ENCODE measurements at regions not wholly inside any gene's neighbourhood (a gene's known extent, or its start where the extent isn't known, plus 50 kb on each side); places are given as distances from the start of the nearest gene placed in this dataset.
"Not testable (repeated sequence)": the region's sequence is repeated elsewhere in the genome, so short reads cannot be mapped to it uniquely, and the experiment has no call there.

- DNase-seq (ENCODE audit: low spot score) = not testable (repeated sequence)
Measured at GRCh38 chr4:96414853-96415252, 575.0 kb downstream of the PDHA2 start.

DNA sequence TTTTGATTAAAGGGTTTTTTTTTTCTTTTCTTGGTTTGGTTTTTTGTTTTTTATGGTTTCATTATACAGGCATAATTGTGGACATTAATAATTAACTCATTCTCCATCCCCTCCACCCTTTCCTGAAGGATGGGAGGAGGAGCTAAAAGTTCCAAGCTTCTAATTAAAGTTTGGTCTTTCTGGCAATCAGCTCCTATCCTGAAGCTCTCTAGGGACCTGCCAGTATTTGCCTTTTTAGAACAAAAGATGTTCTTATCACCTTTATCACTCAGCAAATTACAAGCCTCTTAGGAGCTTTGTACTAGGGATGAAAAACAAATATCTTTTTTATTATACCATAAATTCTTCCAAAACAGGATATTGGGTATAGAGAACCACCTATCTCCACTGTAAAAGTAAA is 589.8 kb downstream of the PDHA2 start:
- DNase-seq (ENCODE audit: low spot score) = no peak

DNA sequence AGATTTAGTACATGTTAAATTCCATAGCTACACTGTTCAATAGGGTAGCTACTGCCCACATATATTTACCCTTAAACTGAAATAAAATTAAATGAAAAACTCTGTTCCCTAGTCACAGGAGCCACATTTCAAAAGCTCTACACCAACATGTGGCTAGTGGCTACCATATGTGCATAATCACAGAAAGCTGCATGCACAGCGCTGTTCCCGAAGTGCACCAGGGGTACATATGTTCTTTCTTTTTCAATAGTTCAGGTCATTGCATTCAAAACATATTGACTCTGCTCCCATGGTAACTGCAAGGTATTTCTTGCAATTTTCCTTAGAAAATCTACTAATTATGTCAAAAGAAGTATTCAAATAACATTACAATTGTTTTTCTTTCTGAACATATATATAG is 591.2 kb downstream of the PDHA2 start:
- no peak for DNase-seq (ENCODE audit: low spot score)

DNA sequence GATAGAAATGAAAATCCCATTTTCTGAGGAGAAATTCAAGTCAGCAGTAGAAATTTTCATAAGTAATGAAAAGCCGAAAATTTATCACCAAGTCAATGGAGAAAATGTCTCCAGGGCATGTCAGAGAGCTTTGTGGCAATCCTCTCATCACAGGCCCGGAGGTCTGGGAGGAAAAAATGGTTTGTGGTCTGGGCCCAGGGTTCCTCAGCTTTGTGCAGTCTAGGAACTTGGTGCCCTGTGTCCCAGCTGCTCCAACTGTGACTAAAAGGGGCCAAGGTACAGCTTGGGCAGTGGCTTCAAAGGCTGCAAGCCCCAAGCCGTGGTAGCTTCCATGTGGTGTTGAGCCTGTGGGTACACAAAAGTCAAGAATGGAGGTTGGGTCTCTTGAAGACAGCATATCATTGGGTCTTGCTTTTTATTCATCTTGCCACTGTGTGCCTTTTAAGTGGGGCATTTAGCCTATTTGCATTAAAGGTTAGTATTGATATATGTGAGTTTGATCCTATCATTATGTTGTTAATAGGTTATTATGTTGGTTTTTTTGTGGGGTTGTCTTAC is 608.5 kb downstream of the PDHA2 start:
- no peak for DNase-seq (ENCODE audit: low spot score)

- no peak for DNase-seq (ENCODE audit: low spot score)
Measured at GRCh38 chr4:96455045-96455720, 615.3 kb downstream of the PDHA2 start.

GRCh38 chr4:96458031-96458430 is 618.1 kb downstream of the PDHA2 start:
- not testable (repeated sequence) for DNase-seq (ENCODE audit: low spot score)

DNA sequence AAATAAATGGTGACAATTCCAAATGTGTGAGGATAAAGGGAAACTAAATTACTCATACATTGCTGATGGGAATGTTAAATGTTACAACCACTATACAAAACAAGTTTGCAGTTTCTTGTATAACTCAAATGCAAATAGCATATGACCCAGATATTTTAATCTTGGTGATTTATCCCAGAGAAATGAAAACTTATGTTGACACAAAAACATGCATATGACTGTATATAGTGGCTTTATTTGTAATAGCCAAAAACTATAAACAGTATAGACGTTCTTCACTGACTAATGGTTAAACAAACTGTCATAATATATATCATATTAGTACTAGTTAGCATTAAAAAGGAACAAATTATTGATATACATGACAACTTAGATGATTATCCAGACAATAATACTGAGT is 619.2 kb downstream of the PDHA2 start:
- DNase-seq (ENCODE audit: low spot score) = no peak

GRCh38 chr4:96465834-96466233 is 625.9 kb downstream of the PDHA2 start:
- DNase-seq (ENCODE audit: low spot score) = no peak

DNA sequence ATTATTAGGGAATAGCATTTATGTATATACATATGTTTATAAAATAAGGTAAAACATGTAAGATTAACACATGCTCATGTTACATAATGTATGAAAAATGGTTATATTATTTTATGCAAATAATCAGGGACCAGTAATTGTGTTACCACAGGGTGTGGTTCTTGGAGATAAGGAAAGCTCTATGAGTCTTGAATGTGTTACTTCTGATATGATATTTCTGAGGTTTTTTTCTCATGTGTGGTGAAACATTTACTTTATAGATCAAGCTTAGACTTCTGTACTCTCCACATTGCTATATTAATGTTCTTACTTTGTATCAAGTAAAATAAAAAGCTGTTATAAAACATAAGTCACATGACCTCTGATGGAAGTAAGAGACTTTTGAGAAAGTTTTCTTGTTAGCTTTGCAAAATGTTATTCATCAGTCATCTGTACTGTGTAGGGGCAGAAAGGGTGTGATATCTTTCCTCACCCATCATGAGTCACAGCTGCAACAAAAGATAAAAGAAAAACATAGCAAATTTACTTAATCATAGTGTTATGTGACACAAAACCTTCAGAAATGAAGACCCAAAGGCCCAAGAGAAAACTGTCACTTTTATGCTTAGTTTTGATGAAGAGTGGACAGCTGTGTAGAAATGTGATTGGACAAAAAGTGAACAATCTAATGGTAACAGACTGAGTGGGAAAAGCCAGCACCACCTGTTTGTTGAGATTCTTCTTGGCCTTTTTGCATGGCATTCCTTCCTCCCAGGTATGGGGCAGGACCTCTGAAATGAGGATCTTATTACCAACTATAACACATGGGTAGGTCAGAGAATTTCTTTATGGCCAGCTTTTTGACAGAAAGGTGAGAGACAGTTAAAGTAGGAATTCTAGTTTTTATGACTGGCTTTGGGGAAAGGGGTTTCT is 632.3 kb downstream of the PDHA2 start:
- DNase-seq (ENCODE audit: low spot score) = no peak

GRCh38 chr4:96473246-96473645 is 633.4 kb downstream of the PDHA2 start:
- peak; percentile 12 for DNase-seq (ENCODE audit: low spot score)

DNA sequence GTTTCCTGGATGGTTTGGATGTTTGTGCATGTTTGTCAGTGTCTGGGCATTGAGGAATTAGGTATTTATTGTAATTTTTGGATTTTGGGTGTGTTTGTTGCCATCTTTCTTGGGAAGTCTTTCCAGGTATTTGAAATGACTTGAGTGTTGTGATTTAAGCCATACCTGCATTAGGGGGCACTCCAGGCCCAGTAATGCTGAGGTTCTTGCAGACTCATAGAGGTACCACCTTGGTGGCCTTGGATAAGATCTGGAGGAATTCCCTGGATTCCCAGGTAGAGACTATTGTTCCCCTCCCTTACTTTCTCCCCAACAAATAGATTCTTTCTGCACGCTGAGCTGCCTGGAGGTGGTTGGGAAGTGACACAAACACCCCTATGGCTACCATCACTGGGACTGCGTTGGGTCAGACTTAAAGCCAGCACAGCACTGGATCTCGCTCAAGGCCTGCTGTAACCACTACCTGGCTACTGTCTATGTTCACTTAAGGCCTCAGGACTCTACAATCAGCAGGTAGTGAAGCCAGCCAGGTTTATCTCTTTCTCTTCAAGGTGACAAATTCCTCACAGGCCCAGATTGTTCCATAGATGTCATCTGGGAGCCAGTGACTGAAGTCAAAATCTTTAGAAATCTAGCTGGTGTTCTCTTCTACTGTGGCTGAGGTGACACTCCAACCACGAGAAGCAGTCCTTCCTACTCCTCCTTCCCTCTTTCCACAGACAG is 643.6 kb downstream of the PDHA2 start:
- DNase-seq (ENCODE audit: low spot score) = no peak

DNA sequence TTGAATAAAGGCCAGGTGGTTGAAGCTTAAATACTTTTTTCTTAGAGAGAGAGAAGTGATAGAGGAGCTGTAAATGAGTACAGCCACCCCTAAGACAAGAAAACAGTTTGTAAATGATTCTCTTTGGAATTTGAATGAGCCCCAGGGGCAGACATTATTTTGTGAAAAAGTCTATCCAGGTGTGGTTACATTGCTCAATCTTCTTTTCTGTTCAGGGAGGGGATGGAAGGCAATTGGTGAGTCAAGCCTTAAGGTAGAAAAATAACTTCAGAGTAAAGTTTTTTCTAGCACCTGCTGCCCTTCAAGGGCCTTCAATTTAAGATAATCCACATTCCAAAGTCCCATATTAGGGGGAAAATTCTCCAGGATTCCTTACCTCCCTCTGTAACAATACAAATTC is 646.7 kb downstream of the PDHA2 start:
- DNase-seq (ENCODE audit: low spot score) = no peak

GRCh38 chr4:96497621-96498020 is 657.7 kb downstream of the PDHA2 start:
- DNase-seq (ENCODE audit: low spot score) = no peak

DNA sequence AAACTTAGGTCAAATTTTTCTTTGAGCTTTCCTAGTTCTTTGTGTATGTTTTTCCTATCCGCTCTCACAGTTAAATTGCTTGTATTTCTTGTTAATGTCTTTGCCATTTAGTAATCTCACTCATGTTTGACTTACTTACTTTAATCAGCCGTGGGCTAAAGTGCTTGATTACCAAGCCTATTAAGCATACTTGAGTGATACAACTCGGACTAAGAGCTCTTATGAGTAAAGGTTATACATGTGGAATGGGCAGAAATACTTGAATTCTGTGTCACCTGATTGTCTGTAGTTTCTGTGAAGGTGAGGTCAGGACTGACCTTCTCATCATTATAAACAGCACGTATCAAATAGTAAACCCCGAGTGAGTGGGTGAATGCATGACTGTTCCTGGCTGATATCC is 664.5 kb downstream of the PDHA2 start:
- DNase-seq (ENCODE audit: low spot score) = no peak

DNA sequence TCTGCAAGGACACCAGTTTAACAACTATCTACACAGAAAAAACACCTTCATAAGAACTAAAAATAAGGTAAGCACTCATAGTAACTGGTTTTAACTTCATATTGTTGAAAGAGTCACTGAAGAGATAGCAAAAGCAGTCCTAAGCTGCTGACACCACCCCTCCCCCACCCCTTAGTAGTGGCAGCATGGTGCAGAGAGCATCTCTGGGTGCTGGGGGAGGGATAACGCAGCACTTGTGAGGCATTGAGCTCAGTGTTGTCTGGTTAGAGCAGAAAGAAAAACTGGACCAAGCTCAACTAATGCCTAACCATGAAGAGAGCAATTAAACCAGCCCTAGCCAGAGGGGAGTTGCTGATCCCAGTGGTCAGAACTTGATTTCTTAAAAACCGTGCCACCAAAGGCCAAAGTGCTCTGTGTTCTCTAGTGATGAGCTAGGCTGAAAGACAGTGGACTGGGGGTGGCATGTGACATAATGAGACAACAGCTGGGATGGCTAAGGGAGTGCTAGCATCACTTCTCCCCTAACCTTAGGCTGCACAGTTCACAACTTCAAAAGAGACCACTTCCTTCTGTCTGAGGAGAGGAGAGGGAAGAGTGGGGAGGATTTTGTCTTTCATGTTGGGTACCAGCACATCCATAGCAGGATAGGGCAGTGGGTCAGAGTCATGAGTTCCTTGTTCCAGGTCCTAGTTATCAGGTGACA is 669.3 kb downstream of the PDHA2 start:
- no peak for DNase-seq (ENCODE audit: low spot score)

DNA sequence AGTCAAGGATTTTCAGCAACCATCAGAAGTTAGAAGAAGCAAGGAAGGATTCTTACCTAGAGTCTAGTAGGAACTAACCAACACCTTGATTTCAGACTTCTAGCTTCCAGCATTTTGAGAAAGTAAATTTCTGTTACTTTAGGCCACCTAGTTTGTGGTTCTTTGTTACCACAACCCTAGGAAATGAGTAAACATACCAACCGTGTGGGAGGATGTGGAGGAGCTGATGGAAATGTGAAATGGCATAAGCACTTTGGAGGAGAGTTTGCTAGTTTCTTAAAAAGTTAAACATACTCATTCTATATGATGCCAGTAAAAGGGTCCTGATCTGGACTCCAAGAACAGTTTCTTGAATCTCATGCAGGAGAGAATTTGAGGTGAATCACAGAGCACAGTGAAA is 679.4 kb downstream of the PDHA2 start:
- DNase-seq (ENCODE audit: low spot score) = peak; percentile 53

DNA sequence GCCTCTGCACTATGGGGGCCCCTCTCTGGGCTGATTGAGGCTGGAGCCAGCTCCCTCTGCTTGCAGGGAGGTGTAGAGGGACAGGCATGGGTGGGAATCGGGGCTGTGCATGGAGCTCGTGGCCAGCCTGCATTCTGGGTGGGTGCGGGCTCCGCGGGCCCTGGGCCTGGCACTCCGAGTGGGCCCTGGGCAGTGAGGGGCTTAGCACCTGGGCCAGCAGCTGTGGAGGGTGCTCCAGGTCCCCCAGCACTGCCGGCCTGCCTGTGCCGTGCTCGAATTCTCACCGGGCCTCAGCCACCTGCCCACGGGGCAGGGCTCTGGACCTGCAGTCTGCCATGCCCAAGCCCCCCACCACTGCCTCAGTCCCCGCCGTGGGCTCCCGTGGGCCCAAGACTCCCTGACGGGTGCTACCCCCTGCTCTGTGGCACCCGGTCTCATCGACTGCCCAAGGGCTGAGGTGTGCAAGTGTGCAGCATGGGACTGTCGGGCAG is 681.2 kb downstream of the PDHA2 start:
- no peak for DNase-seq (ENCODE audit: low spot score)

- no peak for DNase-seq (ENCODE audit: low spot score)
Measured at GRCh38 chr4:96523611-96524010, 683.7 kb downstream of the PDHA2 start.

GRCh38 chr4:96524311-96524875 is 684.5 kb downstream of the PDHA2 start:
- no peak for DNase-seq (ENCODE audit: low spot score)

DNA sequence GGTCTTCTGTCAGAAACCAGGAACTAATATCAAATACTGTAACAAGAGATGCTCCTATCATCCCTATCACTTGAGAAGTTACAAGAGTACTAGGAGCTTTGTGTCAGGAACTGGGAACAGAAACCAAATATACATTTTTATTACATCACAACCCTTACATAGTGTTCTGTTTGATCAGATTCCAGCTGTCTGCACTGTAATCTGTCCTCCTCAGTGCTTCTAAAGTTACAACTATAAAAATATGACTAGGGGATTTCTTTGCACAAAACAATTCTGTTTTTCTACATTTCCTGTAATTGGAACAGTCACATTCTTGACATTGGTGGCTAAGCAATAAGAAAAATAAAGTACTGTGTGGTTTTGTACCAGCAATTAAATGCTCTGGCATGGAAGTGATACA is 686.0 kb downstream of the PDHA2 start:
- DNase-seq (ENCODE audit: low spot score) = peak; percentile 50

DNA sequence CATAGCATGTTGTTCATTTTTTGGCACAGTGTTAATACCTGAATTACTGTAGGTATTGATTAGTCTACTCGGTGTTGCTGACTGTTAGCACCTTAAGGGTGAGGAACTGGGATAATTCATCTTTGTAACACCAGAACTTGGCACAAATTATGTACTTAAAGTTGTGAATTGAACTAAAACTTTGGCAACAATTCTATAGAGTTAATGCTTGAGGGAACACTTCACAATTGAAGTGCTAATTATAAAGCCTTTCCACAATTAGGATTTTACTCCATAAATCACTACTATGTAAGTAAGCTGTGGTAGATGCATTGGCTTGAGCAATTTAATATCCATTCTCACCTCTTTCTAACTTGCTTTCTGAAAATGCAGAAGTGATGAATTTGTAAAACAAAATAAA is 686.7 kb downstream of the PDHA2 start:
- no peak for DNase-seq (ENCODE audit: low spot score)
